Uterus (tissue), 3 donors: ENCODE measurements at regions not wholly inside any gene's neighbourhood (a gene's known extent, or its start where the extent isn't known, plus 50 kb on each side); places are given as distances from the start of the nearest gene placed in this dataset.

Source experiments
- DNase-seq, 2 donors: peaks; one replicate each; pipeline ENCODE4 v3.0.0-alpha.2; 2019 to 2020
- H3K27ac ChIP-seq, 2 donors: fragments of 200-600 bp; sonication (generic); 1 replicate in 1 of 2; 2 replicates in 1 of 2; pipeline ENCODE4 v1.5.1; 2016 to 2018
- H3K27me3 ChIP-seq, 2 donors: fragments of 200-600 bp; sonication (generic); one replicate each; pipeline ENCODE4 v1.5.1; 2018 to 2019; ENCODE audit warnings: control low read depth in 1 of 2
- H3K36me3 ChIP-seq, 2 donors: fragments of 200-600 bp; sonication (generic); one replicate each; pipeline ENCODE4 v1.5.1; 2019; ENCODE audit warnings: control low read depth in 1 of 2
- H3K4me1 ChIP-seq, 2 donors: fragments of 200-600 bp; sonication (generic); one replicate each; pipeline ENCODE4 v1.5.1; 2018 to 2019; ENCODE audit warnings: control low read depth in 1 of 2
- H3K4me3 ChIP-seq, 2 donors: fragments of 200-600 bp; sonication (generic); 1 replicate in 1 of 2; 2 replicates in 1 of 2; pipeline ENCODE4 v1.5.1; 2018 to 2019; ENCODE audit warnings: mild to moderate bottlenecking in 1 of 2
- H3K9me3 ChIP-seq, 2 donors: fragments of 200-600 bp; sonication (generic); one replicate each; pipeline ENCODE4 v1.5.1; 2019; ENCODE audit warnings: control low read depth in 1 of 2
- POLR2A ChIP-seq, 2 donors: fragments of 450-650 bp; IDR thresholded peaks; one replicate each; pipeline ENCODE4 v1.6.1; 2016; ENCODE audit warnings: antibody characterized with exemption in 2 of 2, mild to moderate bottlenecking in 1 of 2, moderate library complexity in 1 of 2
- intact Hi-C: fragments of 100-400 bp; cut with DNase I; formaldehyde crosslinking; loops from one replicate; pipeline ENCODE4 v1.15.1; 2023; ENCODE audit warnings: low total_unique reads
- TF ChIP-seq, protein P1 (sequence below), 4 experiments: fragments of 200-600 bp in 2 of 4; fragments of 450-650 bp in 2 of 4; sonication (generic) in 2 of 4; IDR thresholded peaks; one replicate each; pipeline ENCODE4 v1.5.1; 2016 to 2019; ENCODE audit warnings: antibody characterized with exemption in 4 of 4, mild to moderate bottlenecking in 2 of 4, moderate library complexity in 1 of 4
- donor health status: DM: yes; HTN: yes; CAD: no.

- intact Hi-C loops = no loop called here
- H3K4me3 ChIP-seq = no peak overlapping the region
- no peak overlapping the region for H3K27ac ChIP-seq
- TF ChIP-seq, protein P1, sequence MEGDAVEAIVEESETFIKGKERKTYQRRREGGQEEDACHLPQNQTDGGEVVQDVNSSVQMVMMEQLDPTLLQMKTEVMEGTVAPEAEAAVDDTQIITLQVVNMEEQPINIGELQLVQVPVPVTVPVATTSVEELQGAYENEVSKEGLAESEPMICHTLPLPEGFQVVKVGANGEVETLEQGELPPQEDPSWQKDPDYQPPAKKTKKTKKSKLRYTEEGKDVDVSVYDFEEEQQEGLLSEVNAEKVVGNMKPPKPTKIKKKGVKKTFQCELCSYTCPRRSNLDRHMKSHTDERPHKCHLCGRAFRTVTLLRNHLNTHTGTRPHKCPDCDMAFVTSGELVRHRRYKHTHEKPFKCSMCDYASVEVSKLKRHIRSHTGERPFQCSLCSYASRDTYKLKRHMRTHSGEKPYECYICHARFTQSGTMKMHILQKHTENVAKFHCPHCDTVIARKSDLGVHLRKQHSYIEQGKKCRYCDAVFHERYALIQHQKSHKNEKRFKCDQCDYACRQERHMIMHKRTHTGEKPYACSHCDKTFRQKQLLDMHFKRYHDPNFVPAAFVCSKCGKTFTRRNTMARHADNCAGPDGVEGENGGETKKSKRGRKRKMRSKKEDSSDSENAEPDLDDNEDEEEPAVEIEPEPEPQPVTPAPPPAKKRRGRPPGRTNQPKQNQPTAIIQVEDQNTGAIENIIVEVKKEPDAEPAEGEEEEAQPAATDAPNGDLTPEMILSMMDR (IDR thresholded peaks at IDR 0.05) = no peak
- no peak for TF ChIP-seq POLR2A (IDR thresholded peaks at IDR 0.05)
- H3K9me3 ChIP-seq = no peaks in the 10 kb centered on the region
- no peaks in the 10 kb centered on the region for H3K27me3 ChIP-seq
- H3K4me1 ChIP-seq = no peaks in the 10 kb centered on the region
- no peaks in the 10 kb centered on the region for H3K36me3 ChIP-seq
- DNase-seq = no peak
These were observed 73.1 kb upstream of the SORBS2 start for GRCh38 chr4:185885075-185885474.

GRCh38 chr4:185885604-185886003 is 73.6 kb upstream of the SORBS2 start:
- Histone ChIP-seq H3K9me3 (no peaks in the 10 kb centered on the region), H3K36me3 (no peaks in the 10 kb centered on the region), H3K4me1 (no peaks in the 10 kb centered on the region), H3K27me3 (no peaks in the 10 kb centered on the region), H3K4me3 (no peak overlapping the region), H3K27ac (no peak overlapping the region)
- intact Hi-C loops = no loop called here
- TF ChIP-seq POLR2A (IDR thresholded peaks at IDR 0.05) = no peak
- TF ChIP-seq, protein P1 (IDR thresholded peaks at IDR 0.05) = no peak
- no peak for DNase-seq

- no peak overlapping the region for H3K4me3 ChIP-seq
- intact Hi-C loops = no loop called here
- H3K27me3 ChIP-seq = no peaks in the 10 kb centered on the region
- no peak for TF ChIP-seq POLR2A (IDR thresholded peaks at IDR 0.05)
- TF ChIP-seq, protein P1 (IDR thresholded peaks at IDR 0.05) = no peak
- H3K9me3 ChIP-seq = no peaks in the 10 kb centered on the region
- no peaks in the 10 kb centered on the region for H3K36me3 ChIP-seq
- no peak overlapping the region for H3K27ac ChIP-seq
- no peak for DNase-seq
- no peaks in the 10 kb centered on the region for H3K4me1 ChIP-seq
These were observed 75.0 kb upstream of the SORBS2 start for GRCh38 chr4:185886832-185887524.

DNA sequence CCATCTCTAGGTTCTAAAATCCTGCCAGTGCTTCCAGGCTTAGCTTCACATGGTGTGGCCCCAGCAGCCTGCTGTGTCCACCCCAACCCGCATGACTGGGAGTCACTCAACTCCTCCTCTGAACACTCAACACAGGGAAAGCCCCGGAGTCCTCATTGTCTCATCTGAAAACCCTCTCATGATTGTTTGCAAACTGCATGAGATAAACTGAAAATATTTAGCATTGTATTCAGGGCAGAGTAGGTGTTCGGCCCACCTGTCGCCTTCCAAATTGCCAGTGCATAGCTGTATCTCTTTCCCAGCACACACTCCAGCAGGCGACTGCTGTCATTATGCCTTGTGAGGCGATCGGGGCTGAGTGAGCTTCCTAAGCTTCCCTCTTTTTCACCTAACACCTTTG is 76.7 kb upstream of the SORBS2 start:
- H3K36me3 ChIP-seq = no peaks in the 10 kb centered on the region
- no peak for DNase-seq
- intact Hi-C loops = no loop called here
- no peak for TF ChIP-seq POLR2A (IDR thresholded peaks at IDR 0.05)
- TF ChIP-seq, protein P1 (IDR thresholded peaks at IDR 0.05) = no peak
- H3K9me3 ChIP-seq = no peaks in the 10 kb centered on the region
- H3K4me3 ChIP-seq = no peak overlapping the region
- no peak overlapping the region for H3K27ac ChIP-seq
- no peaks in the 10 kb centered on the region for H3K27me3 ChIP-seq
- no peaks in the 10 kb centered on the region for H3K4me1 ChIP-seq

DNA sequence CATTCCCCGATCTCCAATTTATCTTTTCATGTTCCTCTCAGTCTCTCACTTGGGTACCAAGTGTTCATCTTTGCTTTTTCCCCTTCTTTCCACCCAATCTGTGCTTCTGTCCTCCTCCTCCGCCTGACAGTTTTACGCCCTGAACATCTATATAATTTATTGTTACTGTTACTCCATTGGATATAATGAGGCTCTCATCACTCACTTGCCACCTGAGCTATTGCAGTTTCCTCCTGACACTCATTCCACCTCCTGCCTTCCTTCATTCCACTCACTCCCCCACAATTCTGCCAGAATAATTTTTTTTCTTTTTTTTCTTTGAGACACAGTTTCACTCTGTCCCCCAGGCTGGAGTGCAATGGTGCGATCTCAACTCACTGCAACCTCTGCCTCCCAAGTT is 77.6 kb upstream of the SORBS2 start:
- TF ChIP-seq POLR2A (IDR thresholded peaks at IDR 0.05) = no peak
- TF ChIP-seq, protein P1 (IDR thresholded peaks at IDR 0.05) = no peak
- Histone ChIP-seq H3K4me3 (no peak overlapping the region), H3K4me1 (no peaks in the 10 kb centered on the region), H3K9me3 (no peaks in the 10 kb centered on the region), H3K36me3 (no peaks in the 10 kb centered on the region), H3K27ac (no peak overlapping the region), H3K27me3 (no peaks in the 10 kb centered on the region)
- intact Hi-C loops = no loop called here
- no peak for DNase-seq
